ENCODE measurements at regions not wholly inside any gene's neighbourhood (a gene's known extent, or its start where the extent isn't known, plus 50 kb on each side); places are given as distances from the start of the nearest gene placed in this dataset.

DNA sequence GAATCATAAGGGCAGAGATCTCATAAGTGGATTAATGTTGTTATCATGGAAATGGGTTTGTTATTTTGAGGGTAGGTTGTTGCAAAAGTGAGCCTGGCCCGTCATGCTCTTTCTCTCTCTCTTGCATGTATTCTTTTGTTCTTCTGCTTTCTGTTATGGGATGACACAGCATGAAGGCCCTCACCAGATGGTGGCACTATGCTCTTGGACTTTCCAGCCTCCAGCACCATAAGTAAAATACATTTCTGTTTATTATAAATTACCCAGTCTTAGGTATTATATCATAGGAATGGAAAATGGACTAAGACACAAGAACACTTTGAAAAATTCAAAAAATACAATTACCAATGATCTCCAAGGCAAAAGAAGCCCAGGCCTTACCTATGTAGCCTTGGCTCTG, 676.1 kb downstream of the PTPRU start:
- BruUV-seq (replicated peaks), result no TSS peak
- Histone ChIP-seq H3K4me2 (ENCODE audit: control insufficient read depth, insufficient read depth) (no peak overlapping the region), H3K27ac (ENCODE audit: control insufficient read depth, insufficient read depth) (no peak overlapping the region), H3K36me3 (ENCODE audit: control insufficient read depth in 2 of 2, insufficient read depth in 2 of 2, low read length in 1 of 2) (no peaks in the 10 kb centered on the region), H2AFZ (ENCODE audit: control insufficient read depth, low read depth, low read length) (no peak overlapping the region), H3K27me3 (replicated peaks in 1 of 2; ENCODE audit: control insufficient read depth in 2 of 2, insufficient read depth in 2 of 2, low read length in 1 of 2) (peaks cover 0 to 1% of the 10 kb centered on the region in 2 experiments; a peak in 2 of 4 replicates), H3K4me3 (no peak overlapping the region), H3K4me1 (ENCODE audit: control insufficient read depth, insufficient read depth, low read length) (no peaks in the 10 kb centered on the region), H3K9me3 (replicated peaks; ENCODE audit: control insufficient read depth, insufficient read depth, low read length) (no peaks in the 10 kb centered on the region), H3K79me2 (ENCODE audit: control insufficient read depth, insufficient read depth, low read length) (no peaks in the 10 kb centered on the region), H4K20me1 (ENCODE audit: control insufficient read depth, insufficient read depth) (no peaks in the 10 kb centered on the region), H3K9ac (ENCODE audit: control insufficient read depth, insufficient read depth, low read length) (no peak overlapping the region)
- ChIA-PET SMC1A (ENCODE audit: uncharacterized antibody, unreplicated experiment) (no interaction called here), CTCF (interaction anchor here (0.6 kb wide), 1 partner anchor 166 kb away, joined by 4 read pairs; no protein-coding TSS in a partner anchor), RAD21 (ENCODE audit: unreplicated experiment) (no interaction called here), POLR2A (no interaction called here)
- intact Hi-C loops (cut with micrococcal nuclease; ENCODE audit: unreplicated experiment), result no loop called here
- DNase-seq (ENCODE audit: low read depth, low spot score) (no peak), FAIRE-seq (no peak), ATAC-seq (no peak)
- TF ChIP-seq, protein P1, sequence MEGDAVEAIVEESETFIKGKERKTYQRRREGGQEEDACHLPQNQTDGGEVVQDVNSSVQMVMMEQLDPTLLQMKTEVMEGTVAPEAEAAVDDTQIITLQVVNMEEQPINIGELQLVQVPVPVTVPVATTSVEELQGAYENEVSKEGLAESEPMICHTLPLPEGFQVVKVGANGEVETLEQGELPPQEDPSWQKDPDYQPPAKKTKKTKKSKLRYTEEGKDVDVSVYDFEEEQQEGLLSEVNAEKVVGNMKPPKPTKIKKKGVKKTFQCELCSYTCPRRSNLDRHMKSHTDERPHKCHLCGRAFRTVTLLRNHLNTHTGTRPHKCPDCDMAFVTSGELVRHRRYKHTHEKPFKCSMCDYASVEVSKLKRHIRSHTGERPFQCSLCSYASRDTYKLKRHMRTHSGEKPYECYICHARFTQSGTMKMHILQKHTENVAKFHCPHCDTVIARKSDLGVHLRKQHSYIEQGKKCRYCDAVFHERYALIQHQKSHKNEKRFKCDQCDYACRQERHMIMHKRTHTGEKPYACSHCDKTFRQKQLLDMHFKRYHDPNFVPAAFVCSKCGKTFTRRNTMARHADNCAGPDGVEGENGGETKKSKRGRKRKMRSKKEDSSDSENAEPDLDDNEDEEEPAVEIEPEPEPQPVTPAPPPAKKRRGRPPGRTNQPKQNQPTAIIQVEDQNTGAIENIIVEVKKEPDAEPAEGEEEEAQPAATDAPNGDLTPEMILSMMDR (IDR thresholded peaks at IDR 0.05 in 2 of 3, conservative IDR thresholded peaks at IDR 0.05 in 1 of 3; ENCODE audit: control insufficient read depth in 2 of 3, extremely low read depth in 1 of 3, insufficient read depth in 1 of 3, low read depth in 3 of 3, low read length in 3 of 3), result peak in 2 of 3 experiments; percentile 24 to 31; a peak in 3 of 6 replicates
- no peak for TF ChIP-seq HDAC6 (IDR thresholded peaks at IDR 0.05; ENCODE audit: unreplicated experiment)
- TF ChIP-seq RAD21 (IDR thresholded peaks at IDR 0.05; ENCODE audit: insufficient read depth, low read depth, low read length), result 0 out of 2 replicates have a peak, but pooled peaks have one; percentile 19
- 0% methylated on average over 1 of the region's 1 CpG for WGBS (ENCODE audit: insufficient coverage, insufficient replicate concordance, low lambda C conversion rate, missing lambda C conversion rate)
- in situ Hi-C loops (cut with MboI), result no loop called here

DNA sequence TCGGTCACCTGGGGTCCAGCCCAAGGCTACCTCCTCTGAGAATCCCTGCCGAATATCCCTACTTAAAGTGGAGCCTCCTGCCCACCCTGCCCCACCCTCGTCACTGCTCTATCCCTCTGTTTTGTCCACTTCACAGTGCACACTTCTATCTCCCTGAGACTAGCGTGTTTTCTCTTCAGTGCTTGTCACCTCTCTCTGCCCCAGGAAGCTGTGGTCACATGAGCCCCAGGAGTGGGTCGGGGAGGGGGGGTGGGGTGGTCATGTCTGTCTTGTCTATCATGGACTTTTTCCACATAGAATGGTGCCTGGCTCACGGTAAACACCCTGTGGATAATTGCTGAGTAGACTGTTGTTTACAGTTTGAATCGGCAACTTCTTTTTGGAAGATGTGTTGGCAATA, 673.6 kb downstream of the PTPRU start:
- in situ Hi-C loops (cut with MboI), result no loop called here
- H3K4me3 ChIP-seq, result no peak overlapping the region
- no TSS peak for BruUV-seq (replicated peaks)
- RAD21 ChIA-PET (ENCODE audit: unreplicated experiment), result no interaction called here
- no peak overlapping the region for H3K4me2 ChIP-seq (ENCODE audit: control insufficient read depth, insufficient read depth)
- DNase-seq (ENCODE audit: low read depth, low spot score) (no peak), FAIRE-seq (no peak), ATAC-seq (no peak)
- no peaks in the 10 kb centered on the region for H3K4me1 ChIP-seq (ENCODE audit: control insufficient read depth, insufficient read depth, low read length)
- CTCF ChIA-PET, result no interaction called here
- H3K9me3 ChIP-seq (replicated peaks; ENCODE audit: control insufficient read depth, insufficient read depth, low read length), result no peaks in the 10 kb centered on the region
- H4K20me1 ChIP-seq (ENCODE audit: control insufficient read depth, insufficient read depth), result no peaks in the 10 kb centered on the region
- 35% methylated on average over 6 of the region's 7 CpGs for WGBS (ENCODE audit: insufficient coverage, insufficient replicate concordance, low lambda C conversion rate, missing lambda C conversion rate)
- no peak overlapping the region for H3K27ac ChIP-seq (ENCODE audit: control insufficient read depth, insufficient read depth)
- SMC1A ChIA-PET (ENCODE audit: uncharacterized antibody, unreplicated experiment), result interaction anchor here (0.6 kb wide), 1 partner anchor 553 kb away, joined by 3 read pairs; no protein-coding TSS in a partner anchor
- no peaks in the 10 kb centered on the region for H3K36me3 ChIP-seq (ENCODE audit: control insufficient read depth in 2 of 2, insufficient read depth in 2 of 2, low read length in 1 of 2)
- H2AFZ ChIP-seq (ENCODE audit: control insufficient read depth, low read depth, low read length), result no peak overlapping the region
- H3K79me2 ChIP-seq (ENCODE audit: control insufficient read depth, insufficient read depth, low read length), result no peaks in the 10 kb centered on the region
- no peak overlapping the region for H3K9ac ChIP-seq (ENCODE audit: control insufficient read depth, insufficient read depth, low read length)
- H3K27me3 ChIP-seq (replicated peaks in 1 of 2; ENCODE audit: control insufficient read depth in 2 of 2, insufficient read depth in 2 of 2, low read length in 1 of 2), result peaks cover 0 to 1% of the 10 kb centered on the region in 2 experiments; a peak in 2 of 4 replicates
- intact Hi-C loops (cut with micrococcal nuclease; ENCODE audit: unreplicated experiment), result no loop called here
- POLR2A ChIA-PET, result no interaction called here
- TF ChIP-seq, protein P2, sequence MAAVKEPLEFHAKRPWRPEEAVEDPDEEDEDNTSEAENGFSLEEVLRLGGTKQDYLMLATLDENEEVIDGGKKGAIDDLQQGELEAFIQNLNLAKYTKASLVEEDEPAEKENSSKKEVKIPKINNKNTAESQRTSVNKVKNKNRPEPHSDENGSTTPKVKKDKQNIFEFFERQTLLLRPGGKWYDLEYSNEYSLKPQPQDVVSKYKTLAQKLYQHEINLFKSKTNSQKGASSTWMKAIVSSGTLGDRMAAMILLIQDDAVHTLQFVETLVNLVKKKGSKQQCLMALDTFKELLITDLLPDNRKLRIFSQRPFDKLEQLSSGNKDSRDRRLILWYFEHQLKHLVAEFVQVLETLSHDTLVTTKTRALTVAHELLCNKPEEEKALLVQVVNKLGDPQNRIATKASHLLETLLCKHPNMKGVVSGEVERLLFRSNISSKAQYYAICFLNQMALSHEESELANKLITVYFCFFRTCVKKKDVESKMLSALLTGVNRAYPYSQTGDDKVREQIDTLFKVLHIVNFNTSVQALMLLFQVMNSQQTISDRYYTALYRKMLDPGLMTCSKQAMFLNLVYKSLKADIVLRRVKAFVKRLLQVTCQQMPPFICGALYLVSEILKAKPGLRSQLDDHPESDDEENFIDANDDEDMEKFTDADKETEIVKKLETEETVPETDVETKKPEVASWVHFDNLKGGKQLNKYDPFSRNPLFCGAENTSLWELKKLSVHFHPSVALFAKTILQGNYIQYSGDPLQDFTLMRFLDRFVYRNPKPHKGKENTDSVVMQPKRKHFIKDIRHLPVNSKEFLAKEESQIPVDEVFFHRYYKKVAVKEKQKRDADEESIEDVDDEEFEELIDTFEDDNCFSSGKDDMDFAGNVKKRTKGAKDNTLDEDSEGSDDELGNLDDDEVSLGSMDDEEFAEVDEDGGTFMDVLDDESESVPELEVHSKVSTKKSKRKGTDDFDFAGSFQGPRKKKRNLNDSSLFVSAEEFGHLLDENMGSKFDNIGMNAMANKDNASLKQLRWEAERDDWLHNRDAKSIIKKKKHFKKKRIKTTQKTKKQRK (IDR thresholded peaks at IDR 0.05; ENCODE audit: low read depth, low read length), result no peak
- TF ChIP-seq, protein P3, sequence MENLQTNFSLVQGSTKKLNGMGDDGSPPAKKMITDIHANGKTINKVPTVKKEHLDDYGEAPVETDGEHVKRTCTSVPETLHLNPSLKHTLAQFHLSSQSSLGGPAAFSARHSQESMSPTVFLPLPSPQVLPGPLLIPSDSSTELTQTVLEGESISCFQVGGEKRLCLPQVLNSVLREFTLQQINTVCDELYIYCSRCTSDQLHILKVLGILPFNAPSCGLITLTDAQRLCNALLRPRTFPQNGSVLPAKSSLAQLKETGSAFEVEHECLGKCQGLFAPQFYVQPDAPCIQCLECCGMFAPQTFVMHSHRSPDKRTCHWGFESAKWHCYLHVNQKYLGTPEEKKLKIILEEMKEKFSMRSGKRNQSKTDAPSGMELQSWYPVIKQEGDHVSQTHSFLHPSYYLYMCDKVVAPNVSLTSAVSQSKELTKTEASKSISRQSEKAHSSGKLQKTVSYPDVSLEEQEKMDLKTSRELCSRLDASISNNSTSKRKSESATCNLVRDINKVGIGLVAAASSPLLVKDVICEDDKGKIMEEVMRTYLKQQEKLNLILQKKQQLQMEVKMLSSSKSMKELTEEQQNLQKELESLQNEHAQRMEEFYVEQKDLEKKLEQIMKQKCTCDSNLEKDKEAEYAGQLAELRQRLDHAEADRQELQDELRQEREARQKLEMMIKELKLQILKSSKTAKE (IDR thresholded peaks at IDR 0.05; ENCODE audit: low read depth, poor library complexity, severe bottlenecking), result no peak
- TF ChIP-seq, protein P4, sequence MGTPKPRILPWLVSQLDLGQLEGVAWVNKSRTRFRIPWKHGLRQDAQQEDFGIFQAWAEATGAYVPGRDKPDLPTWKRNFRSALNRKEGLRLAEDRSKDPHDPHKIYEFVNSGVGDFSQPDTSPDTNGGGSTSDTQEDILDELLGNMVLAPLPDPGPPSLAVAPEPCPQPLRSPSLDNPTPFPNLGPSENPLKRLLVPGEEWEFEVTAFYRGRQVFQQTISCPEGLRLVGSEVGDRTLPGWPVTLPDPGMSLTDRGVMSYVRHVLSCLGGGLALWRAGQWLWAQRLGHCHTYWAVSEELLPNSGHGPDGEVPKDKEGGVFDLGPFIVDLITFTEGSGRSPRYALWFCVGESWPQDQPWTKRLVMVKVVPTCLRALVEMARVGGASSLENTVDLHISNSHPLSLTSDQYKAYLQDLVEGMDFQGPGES (IDR thresholded peaks at IDR 0.05), result no peak
